ENCODE measurements at regions not wholly inside any gene's neighbourhood (a gene's known extent, or its start where the extent isn't known, plus 50 kb on each side); places are given as distances from the start of the nearest gene placed in this dataset.

DNA sequence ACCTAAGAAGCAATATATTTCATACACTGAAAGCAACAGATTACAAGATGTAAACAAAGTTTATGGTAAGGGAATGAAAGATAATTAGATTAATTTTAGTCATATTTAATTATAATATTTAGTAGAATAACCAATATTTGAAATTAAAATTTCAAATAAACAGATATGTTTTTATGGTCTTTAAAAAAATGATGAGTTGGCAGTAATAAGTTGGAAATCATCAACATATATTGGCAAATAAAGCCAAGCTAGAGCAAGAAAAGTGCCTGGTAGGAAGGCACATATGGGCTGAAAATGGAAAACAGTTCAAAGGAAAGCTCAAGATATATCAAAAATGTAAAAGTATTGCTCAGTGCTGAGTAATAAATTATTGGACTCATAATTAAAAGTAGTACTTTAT is 1274.0 kb downstream of the AMY1C start:
- TF ChIP-seq, protein P1, sequence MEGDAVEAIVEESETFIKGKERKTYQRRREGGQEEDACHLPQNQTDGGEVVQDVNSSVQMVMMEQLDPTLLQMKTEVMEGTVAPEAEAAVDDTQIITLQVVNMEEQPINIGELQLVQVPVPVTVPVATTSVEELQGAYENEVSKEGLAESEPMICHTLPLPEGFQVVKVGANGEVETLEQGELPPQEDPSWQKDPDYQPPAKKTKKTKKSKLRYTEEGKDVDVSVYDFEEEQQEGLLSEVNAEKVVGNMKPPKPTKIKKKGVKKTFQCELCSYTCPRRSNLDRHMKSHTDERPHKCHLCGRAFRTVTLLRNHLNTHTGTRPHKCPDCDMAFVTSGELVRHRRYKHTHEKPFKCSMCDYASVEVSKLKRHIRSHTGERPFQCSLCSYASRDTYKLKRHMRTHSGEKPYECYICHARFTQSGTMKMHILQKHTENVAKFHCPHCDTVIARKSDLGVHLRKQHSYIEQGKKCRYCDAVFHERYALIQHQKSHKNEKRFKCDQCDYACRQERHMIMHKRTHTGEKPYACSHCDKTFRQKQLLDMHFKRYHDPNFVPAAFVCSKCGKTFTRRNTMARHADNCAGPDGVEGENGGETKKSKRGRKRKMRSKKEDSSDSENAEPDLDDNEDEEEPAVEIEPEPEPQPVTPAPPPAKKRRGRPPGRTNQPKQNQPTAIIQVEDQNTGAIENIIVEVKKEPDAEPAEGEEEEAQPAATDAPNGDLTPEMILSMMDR (IDR thresholded peaks at IDR 0.05), result no peak
- H3K36me3 ChIP-seq, result no peaks in the 10 kb centered on the region
- H3K9me3 ChIP-seq, result no peaks in the 10 kb centered on the region
- H3K27me3 ChIP-seq, result no peaks in the 10 kb centered on the region
- H3K4me3 ChIP-seq, result no peak overlapping the region
- no peak overlapping the region for H3K27ac ChIP-seq
- no peaks in the 10 kb centered on the region for H3K4me1 ChIP-seq
- DNase-seq (ENCODE audit: low spot score), result no peak

DNA sequence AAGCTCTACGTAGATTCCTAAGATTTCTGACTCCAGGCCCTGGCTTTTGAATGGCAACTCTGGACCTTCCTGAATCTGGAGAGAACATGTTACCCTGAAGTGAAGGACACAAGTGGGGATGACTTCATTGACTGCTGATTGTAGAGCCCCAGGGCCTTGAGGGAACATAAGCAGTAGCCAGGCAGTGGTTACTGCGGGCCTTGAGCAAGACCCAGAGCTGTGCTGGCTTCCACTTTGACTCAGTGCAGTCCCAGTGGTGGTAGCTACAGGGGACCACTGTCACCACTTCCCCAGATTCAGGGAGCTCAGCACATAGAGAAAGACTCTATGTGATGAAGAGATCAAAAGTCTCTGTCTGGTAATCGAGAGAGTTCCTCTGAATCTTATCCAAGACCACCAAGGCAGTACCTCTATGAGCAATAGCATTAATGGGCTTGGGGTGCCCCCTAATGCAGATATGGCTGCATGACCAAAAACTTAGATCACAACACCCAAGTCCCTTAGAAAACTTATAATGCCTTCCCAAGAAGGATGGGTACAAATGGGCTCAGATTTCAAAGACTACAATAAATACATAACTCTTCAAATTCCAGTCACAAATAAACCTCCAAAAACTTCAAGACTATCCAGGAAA is 1278.3 kb downstream of the AMY1C start:
- Histone ChIP-seq H3K9me3 (no peaks in the 10 kb centered on the region), H3K27ac (no peak overlapping the region), H3K36me3 (no peaks in the 10 kb centered on the region), H3K27me3 (no peaks in the 10 kb centered on the region), H3K4me1 (no peaks in the 10 kb centered on the region), H3K4me3 (no peak overlapping the region)
- TF ChIP-seq, protein P1 (IDR thresholded peaks at IDR 0.05), result no peak
- DNase-seq (ENCODE audit: low spot score), result no peak

DNA sequence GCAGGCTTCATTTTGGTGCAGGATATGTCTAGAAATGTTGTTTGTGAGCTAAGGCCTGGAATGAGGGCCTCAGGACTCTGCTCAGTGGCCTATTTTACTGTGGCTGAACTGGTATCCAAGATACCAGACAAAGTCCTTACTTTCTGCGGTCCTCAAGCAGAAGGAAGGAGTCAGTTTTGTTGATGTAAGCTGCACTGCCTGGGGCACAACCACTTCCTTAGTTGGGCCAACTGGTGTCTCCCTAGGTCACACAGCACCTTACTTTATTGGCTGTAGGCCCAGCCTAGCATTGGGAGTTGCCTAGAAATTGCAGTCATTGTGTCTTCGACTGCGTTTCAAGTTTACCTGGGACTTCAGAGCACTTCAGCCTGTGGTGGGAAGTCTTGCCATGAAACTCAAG is 1322.7 kb downstream of the AMY1C start:
- peaks cover 0 to 1% of the 10 kb centered on the region in 2 donors for H3K9me3 ChIP-seq

DNA sequence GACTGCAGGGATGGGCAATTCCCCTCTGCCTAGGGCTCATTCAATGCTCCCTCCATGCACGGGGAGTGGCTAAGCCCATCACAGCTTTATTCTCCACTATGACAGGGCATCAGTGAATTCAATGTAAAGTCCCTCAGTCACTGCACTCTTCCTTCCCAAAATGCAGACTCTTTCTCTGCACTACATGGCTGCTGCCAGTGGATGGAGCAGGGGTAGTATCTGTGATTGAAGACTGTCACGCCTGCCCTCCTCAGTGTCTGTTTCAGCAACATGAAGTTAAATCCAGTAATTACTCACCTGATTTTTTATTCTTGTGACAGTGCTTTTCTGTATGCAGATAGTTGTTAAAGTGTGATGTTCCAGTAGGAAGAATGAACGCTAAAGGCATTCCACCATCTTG is 1323.2 kb downstream of the AMY1C start:
- H3K36me3 ChIP-seq, result no peaks in the 10 kb centered on the region
- H3K9me3 ChIP-seq, result no peaks in the 10 kb centered on the region
- TF ChIP-seq, protein P1 (IDR thresholded peaks at IDR 0.05), result no peak
- DNase-seq (ENCODE audit: low spot score), result no peak
- no peak overlapping the region for H3K4me3 ChIP-seq
- H3K27ac ChIP-seq, result no peak overlapping the region
- no peaks in the 10 kb centered on the region for H3K27me3 ChIP-seq
- H3K4me1 ChIP-seq, result no peaks in the 10 kb centered on the region

More for the DNA sequence above, 1322.7 kb downstream of the AMY1C start:
- H3K27ac ChIP-seq, result no peak overlapping the region
- TF ChIP-seq, protein P1 (IDR thresholded peaks at IDR 0.05), result no peak
- H3K36me3 ChIP-seq, result no peaks in the 10 kb centered on the region
- no peaks in the 10 kb centered on the region for H3K27me3 ChIP-seq
- no peak overlapping the region for H3K4me3 ChIP-seq
- DNase-seq (ENCODE audit: low spot score), result no peak
- no peaks in the 10 kb centered on the region for H3K4me1 ChIP-seq

DNA sequence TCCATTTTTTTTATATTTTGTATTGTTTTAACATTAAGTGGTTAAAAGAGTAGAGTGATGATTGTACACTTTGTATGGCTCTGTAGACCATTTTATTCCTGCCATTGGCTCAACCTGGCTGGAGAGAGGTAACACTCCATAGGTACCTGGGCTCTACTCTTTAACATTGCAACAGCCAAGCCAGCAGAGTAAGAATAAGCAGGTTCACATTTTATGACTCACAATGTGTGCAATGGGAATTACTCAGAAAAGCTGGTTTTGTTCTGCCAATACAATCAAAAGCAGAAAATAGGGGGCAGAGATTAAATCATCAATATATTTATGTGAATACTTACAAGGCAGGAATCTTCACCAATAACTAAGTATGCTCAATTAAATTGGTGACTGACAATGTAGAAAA is 1324.0 kb downstream of the AMY1C start:
- DNase-seq (ENCODE audit: low spot score), result no peak
- TF ChIP-seq, protein P1 (IDR thresholded peaks at IDR 0.05), result no peak
- Histone ChIP-seq H3K4me3 (no peak overlapping the region), H3K36me3 (no peaks in the 10 kb centered on the region), H3K27ac (no peak overlapping the region), H3K27me3 (no peaks in the 10 kb centered on the region), H3K9me3 (no peaks in the 10 kb centered on the region), H3K4me1 (no peaks in the 10 kb centered on the region)

DNA sequence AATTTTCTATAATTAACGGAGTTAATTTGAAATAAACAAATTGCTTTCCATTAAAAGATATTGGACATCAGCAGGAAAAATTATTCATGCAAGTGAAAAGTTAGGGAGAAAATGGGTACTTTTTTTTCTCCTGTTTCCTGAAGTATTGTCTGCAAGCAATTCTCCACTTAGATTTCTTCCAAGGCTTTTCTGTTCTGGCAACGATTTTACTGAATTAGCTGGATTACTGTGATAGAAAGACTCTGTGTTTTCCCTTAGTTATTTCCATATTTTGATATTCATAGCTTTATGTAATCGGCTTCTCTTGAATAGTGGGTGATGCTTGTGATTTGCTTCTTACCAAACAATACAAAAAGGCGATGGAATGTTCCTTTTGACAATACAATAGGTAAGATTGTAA is 1333.9 kb downstream of the AMY1C start:
- Histone ChIP-seq H3K27ac (no peak overlapping the region), H3K4me3 (no peak overlapping the region), H3K4me1 (no peaks in the 10 kb centered on the region), H3K27me3 (no peaks in the 10 kb centered on the region), H3K9me3 (no peaks in the 10 kb centered on the region), H3K36me3 (no peaks in the 10 kb centered on the region)
- TF ChIP-seq, protein P1 (IDR thresholded peaks at IDR 0.05), result no peak
- DNase-seq (ENCODE audit: low spot score), result no peak

Measured in right atrium auricular region (tissue), 2 donors.